ENCODE measurements at regions not wholly inside any gene's neighbourhood (a gene's known extent, or its start where the extent isn't known, plus 50 kb on each side); places are given as distances from the start of the nearest gene placed in this dataset.
A peak's percentile ranks its signal among the peaks of the same experiment; 100 is the strongest.

GRCh38 chr10:91034042-91034441, 113.2 kb upstream of the ANKRD1 start:
- Histone ChIP-seq H3K27ac (ENCODE audit: insufficient read depth, low read length, poor library complexity, severe bottlenecking) (peak overlapping the region; percentile 32), H3K9me3 (ENCODE audit: control insufficient read depth, low read length) (no peaks in the 10 kb centered on the region), H3K27me3 (replicated peaks; ENCODE audit: control insufficient read depth, insufficient read depth, low read length, poor library complexity, severe bottlenecking) (no peaks in the 10 kb centered on the region), H3K4me3 (ENCODE audit: insufficient read depth, low read depth, low read length, poor library complexity, severe bottlenecking) (peak overlapping the region; percentile 4), H3K36me3 (ENCODE audit: control insufficient read depth, insufficient read depth, low read length) (no peaks in the 10 kb centered on the region), H3K4me1 (ENCODE audit: control insufficient read depth, insufficient read depth, low read length, poor library complexity, severe bottlenecking) (peaks cover 13% of the 10 kb centered on the region)
- DNase-seq, result peak in 1 of 3 donors; percentile 2

GRCh38 chr10:91034494-91035159, 113.7 kb upstream of the ANKRD1 start:
- DNase-seq, result no peak
- Histone ChIP-seq H3K9me3 (ENCODE audit: control insufficient read depth, low read length) (no peaks in the 10 kb centered on the region), H3K36me3 (ENCODE audit: control insufficient read depth, insufficient read depth, low read length) (no peaks in the 10 kb centered on the region), H3K27me3 (replicated peaks; ENCODE audit: control insufficient read depth, insufficient read depth, low read length, poor library complexity, severe bottlenecking) (no peaks in the 10 kb centered on the region), H3K4me3 (ENCODE audit: insufficient read depth, low read depth, low read length, poor library complexity, severe bottlenecking) (peak overlapping the region; percentile 4), H3K4me1 (ENCODE audit: control insufficient read depth, insufficient read depth, low read length, poor library complexity, severe bottlenecking) (peaks cover 13% of the 10 kb centered on the region), H3K27ac (ENCODE audit: insufficient read depth, low read length, poor library complexity, severe bottlenecking) (peak overlapping the region; percentile 32)

GRCh38 chr10:91035650-91036292, 114.9 kb upstream of the ANKRD1 start:
- DNase-seq, result no peak
- no peaks in the 10 kb centered on the region for H3K36me3 ChIP-seq (ENCODE audit: control insufficient read depth, insufficient read depth, low read length)
- peaks cover 13% of the 10 kb centered on the region for H3K4me1 ChIP-seq (ENCODE audit: control insufficient read depth, insufficient read depth, low read length, poor library complexity, severe bottlenecking)
- H3K4me3 ChIP-seq (ENCODE audit: insufficient read depth, low read depth, low read length, poor library complexity, severe bottlenecking), result no peak overlapping the region
- H3K27ac ChIP-seq (ENCODE audit: insufficient read depth, low read length, poor library complexity, severe bottlenecking), result no peak overlapping the region
- no peaks in the 10 kb centered on the region for H3K27me3 ChIP-seq (replicated peaks; ENCODE audit: control insufficient read depth, insufficient read depth, low read length, poor library complexity, severe bottlenecking)
- no peaks in the 10 kb centered on the region for H3K9me3 ChIP-seq (ENCODE audit: control insufficient read depth, low read length)

- peaks cover 13% of the 10 kb centered on the region for H3K4me1 ChIP-seq (ENCODE audit: control insufficient read depth, insufficient read depth, low read length, poor library complexity, severe bottlenecking)
- H3K36me3 ChIP-seq (ENCODE audit: control insufficient read depth, insufficient read depth, low read length), result no peaks in the 10 kb centered on the region
- DNase-seq, result no peak
- H3K27me3 ChIP-seq (replicated peaks; ENCODE audit: control insufficient read depth, insufficient read depth, low read length, poor library complexity, severe bottlenecking), result no peaks in the 10 kb centered on the region
- no peak overlapping the region for H3K4me3 ChIP-seq (ENCODE audit: insufficient read depth, low read depth, low read length, poor library complexity, severe bottlenecking)
- no peak overlapping the region for H3K27ac ChIP-seq (ENCODE audit: insufficient read depth, low read length, poor library complexity, severe bottlenecking)
- no peaks in the 10 kb centered on the region for H3K9me3 ChIP-seq (ENCODE audit: control insufficient read depth, low read length)
These were observed 116.0 kb upstream of the ANKRD1 start for GRCh38 chr10:91036807-91037411.

- Histone ChIP-seq H3K27me3 (replicated peaks; ENCODE audit: control insufficient read depth, insufficient read depth, low read length, poor library complexity, severe bottlenecking) (no peaks in the 10 kb centered on the region), H3K36me3 (ENCODE audit: control insufficient read depth, insufficient read depth, low read length) (no peaks in the 10 kb centered on the region), H3K9me3 (ENCODE audit: control insufficient read depth, low read length) (no peaks in the 10 kb centered on the region), H3K4me3 (ENCODE audit: insufficient read depth, low read depth, low read length, poor library complexity, severe bottlenecking) (no peak overlapping the region), H3K27ac (ENCODE audit: insufficient read depth, low read length, poor library complexity, severe bottlenecking) (no peak overlapping the region), H3K4me1 (ENCODE audit: control insufficient read depth, insufficient read depth, low read length, poor library complexity, severe bottlenecking) (peaks cover 9% of the 10 kb centered on the region)
- no peak for DNase-seq
These were observed 118.1 kb upstream of the ANKRD1 start for GRCh38 chr10:91038971-91039370.

- Histone ChIP-seq H3K4me3 (ENCODE audit: insufficient read depth, low read depth, low read length, poor library complexity, severe bottlenecking) (no peak overlapping the region), H3K4me1 (ENCODE audit: control insufficient read depth, insufficient read depth, low read length, poor library complexity, severe bottlenecking) (no peaks in the 10 kb centered on the region), H3K36me3 (ENCODE audit: control insufficient read depth, insufficient read depth, low read length) (no peaks in the 10 kb centered on the region), H3K9me3 (ENCODE audit: control insufficient read depth, low read length) (no peaks in the 10 kb centered on the region), H3K27me3 (replicated peaks; ENCODE audit: control insufficient read depth, insufficient read depth, low read length, poor library complexity, severe bottlenecking) (no peaks in the 10 kb centered on the region), H3K27ac (ENCODE audit: insufficient read depth, low read length, poor library complexity, severe bottlenecking) (no peak overlapping the region)
- DNase-seq, result no peak
These were observed 119.5 kb upstream of the ANKRD1 start for GRCh38 chr10:91040343-91040742.

- DNase-seq, result no peak
- Histone ChIP-seq H3K9me3 (ENCODE audit: control insufficient read depth, low read length) (no peaks in the 10 kb centered on the region), H3K27me3 (replicated peaks; ENCODE audit: control insufficient read depth, insufficient read depth, low read length, poor library complexity, severe bottlenecking) (no peaks in the 10 kb centered on the region), H3K36me3 (ENCODE audit: control insufficient read depth, insufficient read depth, low read length) (no peaks in the 10 kb centered on the region), H3K4me1 (ENCODE audit: control insufficient read depth, insufficient read depth, low read length, poor library complexity, severe bottlenecking) (no peaks in the 10 kb centered on the region), H3K4me3 (ENCODE audit: insufficient read depth, low read depth, low read length, poor library complexity, severe bottlenecking) (no peak overlapping the region), H3K27ac (ENCODE audit: insufficient read depth, low read length, poor library complexity, severe bottlenecking) (no peak overlapping the region)
These were observed 121.2 kb upstream of the ANKRD1 start for GRCh38 chr10:91042069-91042468.

GRCh38 chr10:91043173-91043910, 122.5 kb upstream of the ANKRD1 start:
- H3K4me3 ChIP-seq (ENCODE audit: insufficient read depth, low read depth, low read length, poor library complexity, severe bottlenecking), result no peak overlapping the region
- H3K27ac ChIP-seq (ENCODE audit: insufficient read depth, low read length, poor library complexity, severe bottlenecking), result no peak overlapping the region
- H3K4me1 ChIP-seq (ENCODE audit: control insufficient read depth, insufficient read depth, low read length, poor library complexity, severe bottlenecking), result no peaks in the 10 kb centered on the region
- no peaks in the 10 kb centered on the region for H3K27me3 ChIP-seq (replicated peaks; ENCODE audit: control insufficient read depth, insufficient read depth, low read length, poor library complexity, severe bottlenecking)
- DNase-seq, result no peak
- no peaks in the 10 kb centered on the region for H3K36me3 ChIP-seq (ENCODE audit: control insufficient read depth, insufficient read depth, low read length)
- H3K9me3 ChIP-seq (ENCODE audit: control insufficient read depth, low read length), result no peaks in the 10 kb centered on the region

GRCh38 chr10:91046869-91047268, 126.0 kb upstream of the ANKRD1 start:
- Histone ChIP-seq H3K9me3 (ENCODE audit: control insufficient read depth, low read length) (no peaks in the 10 kb centered on the region), H3K27ac (ENCODE audit: insufficient read depth, low read length, poor library complexity, severe bottlenecking) (no peak overlapping the region), H3K4me1 (ENCODE audit: control insufficient read depth, insufficient read depth, low read length, poor library complexity, severe bottlenecking) (no peaks in the 10 kb centered on the region), H3K27me3 (replicated peaks; ENCODE audit: control insufficient read depth, insufficient read depth, low read length, poor library complexity, severe bottlenecking) (no peaks in the 10 kb centered on the region), H3K4me3 (ENCODE audit: insufficient read depth, low read depth, low read length, poor library complexity, severe bottlenecking) (no peak overlapping the region), H3K36me3 (ENCODE audit: control insufficient read depth, insufficient read depth, low read length) (no peaks in the 10 kb centered on the region)
- DNase-seq, result no peak

- H3K4me1 ChIP-seq (ENCODE audit: control insufficient read depth, insufficient read depth, low read length, poor library complexity, severe bottlenecking), result no peaks in the 10 kb centered on the region
These were observed 127.5 kb upstream of the ANKRD1 start for GRCh38 chr10:91048380-91048779.

More at GRCh38 chr10:91048380-91048779, 127.5 kb upstream of the ANKRD1 start:
- DNase-seq, result no peak
- Histone ChIP-seq H3K27ac (ENCODE audit: insufficient read depth, low read length, poor library complexity, severe bottlenecking) (no peak overlapping the region), H3K36me3 (ENCODE audit: control insufficient read depth, insufficient read depth, low read length) (no peaks in the 10 kb centered on the region), H3K27me3 (replicated peaks; ENCODE audit: control insufficient read depth, insufficient read depth, low read length, poor library complexity, severe bottlenecking) (no peaks in the 10 kb centered on the region), H3K9me3 (ENCODE audit: control insufficient read depth, low read length) (no peaks in the 10 kb centered on the region), H3K4me3 (ENCODE audit: insufficient read depth, low read depth, low read length, poor library complexity, severe bottlenecking) (no peak overlapping the region)
